CD4-positive, alpha-beta T cell (primary cell): ENCODE measurements at regions not wholly inside any gene's neighbourhood (a gene's known extent, or its start where the extent isn't known, plus 50 kb on each side); places are given as distances from the start of the nearest gene placed in this dataset.

Source experiments
- ATAC-seq: fragments of 200-7000 bp; cut with Tn5 transposase; one replicate; pipeline ENCODE4 v1.10.0; 2022; ENCODE audit warnings: mild to moderate bottlenecking; ENCODE audit not compliant: poor library complexity
- CTCF ChIA-PET: fragments of 350-600 bp; sonication (Branson Sonifier 250); formaldehyde crosslinking; loops from one replicate; lab custom pipeline; 2021; ENCODE audit warnings: antibody characterized with exemption, inconsistent platforms; lab: Charles Lee
- POLR2A ChIA-PET: fragments of 350-600 bp; sonication (Branson Sonifier 250); formaldehyde crosslinking; loops from one replicate; lab custom pipeline; 2021; ENCODE audit warnings: antibody characterized with exemption, inconsistent platforms; lab: Charles Lee
- DNase-seq, 14 experiments: peaks; one replicate each; pipeline ENCODE4 v3.0.0-alpha.2; 2013 to 2020; ENCODE audit warnings: mixed read lengths in 2 of 14
- H3K27ac ChIP-seq, 2 donors: one replicate each; pipeline versions ENCODE4 v1.5.1 to v1.7.0; 2013; ENCODE audit warnings: low read length in 2 of 2, low read depth in 1 of 2, mild to moderate bottlenecking in 1 of 2
- H3K27me3 ChIP-seq, 2 experiments: 1 replicate in 1 of 2; 2 replicates in 1 of 2; pipeline versions ENCODE4 v1.6.1 to v1.7.0; 2013; ENCODE audit warnings: low read length in 2 of 2, control low read depth in 1 of 2, mild to moderate bottlenecking in 1 of 2, moderate library complexity in 1 of 2; ENCODE audit not compliant: insufficient read depth in 2 of 2, control insufficient read depth in 1 of 2
- H3K36me3 ChIP-seq: one replicate; pipeline ENCODE4 v1.6.1; 2013; ENCODE audit warnings: low read length, control low read depth; ENCODE audit not compliant: insufficient read depth
- H3K4me1 ChIP-seq: one replicate; pipeline ENCODE4 v1.6.1; 2013; ENCODE audit warnings: low read length, control low read depth; ENCODE audit not compliant: insufficient read depth
- H3K4me3 ChIP-seq: one replicate; pipeline ENCODE4 v1.5.1; 2013; ENCODE audit warnings: mild to moderate bottlenecking, low read length, moderate library complexity
- H3K9me3 ChIP-seq, 2 experiments: 1 replicate in 1 of 2; 2 replicates in 1 of 2; pipeline versions ENCODE4 v1.6.1 to v1.7.0; 2013; ENCODE audit warnings: low read length in 2 of 2, mild to moderate bottlenecking in 2 of 2, control low read depth in 1 of 2, moderate library complexity in 1 of 2; ENCODE audit not compliant: control insufficient read depth in 1 of 2, insufficient read depth in 1 of 2
- H3K27ac Mint-ChIP-seq: one replicate; pipeline ENCODE4 v1.8.0; 2020; ENCODE audit warnings: mixed read lengths
- H3K27me3 Mint-ChIP-seq: one replicate; pipeline ENCODE4 v1.8.0; 2021; ENCODE audit warnings: mixed read lengths
- H3K36me3 Mint-ChIP-seq: one replicate; pipeline ENCODE4 v1.8.0; 2021; ENCODE audit warnings: low read depth, mixed read lengths
- H3K4me1 Mint-ChIP-seq: one replicate; pipeline ENCODE4 v1.8.0; 2021; ENCODE audit warnings: low read depth, mixed read lengths
- H3K4me3 Mint-ChIP-seq: one replicate; pipeline ENCODE4 v1.8.0; 2020; ENCODE audit warnings: mild to moderate bottlenecking, mixed read lengths
- H3K9me3 Mint-ChIP-seq: one replicate; pipeline ENCODE4 v1.8.0; 2020; ENCODE audit warnings: mixed read lengths
- CTCF ChIP-seq: fragments of 200-600 bp; IDR thresholded peaks from one replicate; pipeline ENCODE4 v1.8.0; 2022; ENCODE audit warnings: antibody characterized with exemption, mild to moderate bottlenecking
- intact Hi-C, 2 experiments: fragments of 100-400 bp; cut with DNase I in 1 of 2; cut with micrococcal nuclease in 1 of 2; formaldehyde crosslinking; loops; one replicate each; pipeline versions ENCODE4 v1.15.1 to v1.9.0; 2023 to 2025; cut with DNase I, micrococcal nuclease

GRCh38 chr3:101992863-101993262 lies 143.5 kb downstream of the NFKBIZ start:
- Mint-ChIP-seq H3K27ac (no peak overlapping the region), H3K9me3 (no peaks in the 10 kb centered on the region), H3K36me3 (no peaks in the 10 kb centered on the region), H3K27me3 (no peaks in the 10 kb centered on the region), H3K4me1 (peaks cover 6% of the 10 kb centered on the region), H3K4me3 (no peak overlapping the region)
- no peaks in the 10 kb centered on the region for H3K9me3 ChIP-seq
- H3K27ac ChIP-seq: no peak overlapping the region
- ChIA-PET CTCF (no interaction called here), POLR2A (no interaction called here)
- DNase-seq (no peak), ATAC-seq (no peak)
- no peaks in the 10 kb centered on the region for H3K36me3 ChIP-seq
- intact Hi-C loops: no loop called here
- no peak for TF ChIP-seq CTCF
- H3K27me3 ChIP-seq: no peaks in the 10 kb centered on the region
- peaks cover 6% of the 10 kb centered on the region for H3K4me1 ChIP-seq
- H3K4me3 ChIP-seq: no peak overlapping the region

GRCh38 chr3:101994386-101994785 lies 145.1 kb downstream of the NFKBIZ start:
- ATAC-seq (no peak), DNase-seq (no peak)
- peaks cover 9% of the 10 kb centered on the region for H3K4me1 Mint-ChIP-seq
- no peaks in the 10 kb centered on the region for H3K9me3 Mint-ChIP-seq
- Histone ChIP-seq H3K27ac (no peak overlapping the region), H3K27me3 (no peaks in the 10 kb centered on the region), H3K4me3 (no peak overlapping the region), H3K36me3 (no peaks in the 10 kb centered on the region), H3K4me1 (no peaks in the 10 kb centered on the region), H3K9me3 (no peaks in the 10 kb centered on the region)
- H3K27me3 Mint-ChIP-seq: no peaks in the 10 kb centered on the region
- H3K4me3 Mint-ChIP-seq: no peak overlapping the region
- ChIA-PET POLR2A (no interaction called here), CTCF (interaction anchor here (0.9 kb wide), 1 partner anchor 234 kb away, joined by 5 read pairs; no protein-coding TSS in a partner anchor)
- H3K27ac Mint-ChIP-seq: no peak overlapping the region
- no peak for TF ChIP-seq CTCF
- no peaks in the 10 kb centered on the region for H3K36me3 Mint-ChIP-seq
- intact Hi-C loops: no loop called here

GRCh38 chr3:101995371-101996046 lies 146.2 kb downstream of the NFKBIZ start:
- Histone ChIP-seq H3K36me3 (no peaks in the 10 kb centered on the region), H3K27ac (no peak overlapping the region), H3K27me3 (no peaks in the 10 kb centered on the region), H3K4me1 (no peaks in the 10 kb centered on the region), H3K9me3 (no peaks in the 10 kb centered on the region), H3K4me3 (no peak overlapping the region)
- CTCF ChIA-PET: interaction anchor here (0.9 kb wide), 1 partner anchor 233 kb away, joined by 5 read pairs; no protein-coding TSS in a partner anchor
- no peaks in the 10 kb centered on the region for H3K27me3 Mint-ChIP-seq
- peaks cover 11% of the 10 kb centered on the region for H3K4me1 Mint-ChIP-seq
- DNase-seq (no peak), ATAC-seq (no peak)
- H3K27ac Mint-ChIP-seq: no peak overlapping the region
- intact Hi-C loops: no loop called here
- no peak overlapping the region for H3K4me3 Mint-ChIP-seq
- no peak for TF ChIP-seq CTCF
- POLR2A ChIA-PET: no interaction called here
- no peaks in the 10 kb centered on the region for H3K9me3 Mint-ChIP-seq
- no peaks in the 10 kb centered on the region for H3K36me3 Mint-ChIP-seq
